Stomach (tissue), 4 donors: ENCODE measurements at regions not wholly inside any gene's neighbourhood (a gene's known extent, or its start where the extent isn't known, plus 50 kb on each side); places are given as distances from the start of the nearest gene placed in this dataset.
"Not testable (repeated sequence)": the region's sequence is repeated elsewhere in the genome, so short reads cannot be mapped to it uniquely, and the experiment has no call there.

Experiments used
- CTCF ChIP-seq, 7 experiments: fragments of 450-650 bp in 4 of 7; fragments of 200-600 bp in 3 of 7; sonication (generic) in 3 of 7; IDR thresholded peaks; one replicate each; pipeline ENCODE4 v1.5.1; 2016 to 2019; ENCODE audit warnings: antibody characterized with exemption in 7 of 7, control low read depth in 2 of 7, mild to moderate bottlenecking in 1 of 7
- POLR2A ChIP-seq, 4 donors: fragments of 450-650 bp; IDR thresholded peaks; one replicate each; pipeline ENCODE4 v1.6.1; 2016; ENCODE audit warnings: antibody characterized with exemption in 4 of 4, control low read depth in 2 of 4, mild to moderate bottlenecking in 1 of 4, moderate library complexity in 1 of 4
- POLR2AphosphoS5 ChIP-seq, 3 donors: sonication (generic); formaldehyde crosslinking; IDR thresholded peaks; one replicate each; pipeline ENCODE4 v1.6.1; 2016; ENCODE audit warnings: antibody characterized with exemption in 3 of 3

GRCh38 chr15:32323353-32323752, 79.7 kb downstream of the GOLGA8K start:
- not testable (repeated sequence) for TF ChIP-seq POLR2A, CTCF, POLR2AphosphoS5 (IDR thresholded peaks at IDR 0.05)
